ENCODE measurements at regions not wholly inside any gene's neighbourhood (a gene's known extent, or its start where the extent isn't known, plus 50 kb on each side); places are given as distances from the start of the nearest gene placed in this dataset.
"Not testable (repeated sequence)": the region's sequence is repeated elsewhere in the genome, so short reads cannot be mapped to it uniquely, and the experiment has no call there.

- peaks cover 63% of the 10 kb centered on the region; the same call in 1 of the 2 replicates for H3K9me3 ChIP-seq (ENCODE audit: control insufficient read depth, insufficient read depth, low read depth, low read length)
- H3K36me3 ChIP-seq (ENCODE audit: control insufficient read depth, insufficient read depth, low read length); H3K4me3 ChIP-seq (ENCODE audit: low read depth, low read length); H3K4me1 ChIP-seq (ENCODE audit: control insufficient read depth, insufficient read depth, low read length); H3K27me3 ChIP-seq (ENCODE audit: control insufficient read depth, insufficient read depth, low read length); H3K27ac ChIP-seq (ENCODE audit: low read depth, low read length); H3K9ac ChIP-seq (ENCODE audit: low read length): not testable (repeated sequence)
Observed at GRCh38 chr14:105948955-105949354, 422.6 kb downstream of the TMEM121 start.

- peaks cover 58% of the 10 kb centered on the region; the same call in 1 of the 2 replicates for H3K9me3 ChIP-seq (ENCODE audit: control insufficient read depth, insufficient read depth, low read depth, low read length)
- not testable (repeated sequence) for H3K36me3 ChIP-seq (ENCODE audit: control insufficient read depth, insufficient read depth, low read length); H3K27ac ChIP-seq (ENCODE audit: low read depth, low read length); H3K9ac ChIP-seq (ENCODE audit: low read length); H3K4me3 ChIP-seq (ENCODE audit: low read depth, low read length); H3K4me1 ChIP-seq (ENCODE audit: control insufficient read depth, insufficient read depth, low read length); H3K27me3 ChIP-seq (ENCODE audit: control insufficient read depth, insufficient read depth, low read length)
Observed at GRCh38 chr14:105950364-105950892, 424.0 kb downstream of the TMEM121 start.

GRCh38 chr14:105951399-105951798 is 425.0 kb downstream of the TMEM121 start:
- Histone ChIP-seq H3K36me3 (ENCODE audit: control insufficient read depth, insufficient read depth, low read length) (no peaks in the 10 kb centered on the region), H3K27ac (ENCODE audit: low read depth, low read length) (no peak overlapping the region), H3K9me3 (ENCODE audit: control insufficient read depth, insufficient read depth, low read depth, low read length) (peaks cover 53% of the 10 kb centered on the region; the same call in 1 of the 2 replicates), H3K9ac (ENCODE audit: low read length) (no peak overlapping the region), H3K27me3 (ENCODE audit: control insufficient read depth, insufficient read depth, low read length) (no peaks in the 10 kb centered on the region; the same call in 1 of the 2 replicates), H3K4me1 (ENCODE audit: control insufficient read depth, insufficient read depth, low read length) (no peaks in the 10 kb centered on the region), H3K4me3 (ENCODE audit: low read depth, low read length) (no peak overlapping the region)

GRCh38 chr14:105952222-105952621 is 425.8 kb downstream of the TMEM121 start:
- no peak overlapping the region for H3K9ac ChIP-seq (ENCODE audit: low read length)
- H3K27me3 ChIP-seq (ENCODE audit: control insufficient read depth, insufficient read depth, low read length), result no peaks in the 10 kb centered on the region; the same call in 1 of the 2 replicates
- no peaks in the 10 kb centered on the region for H3K36me3 ChIP-seq (ENCODE audit: control insufficient read depth, insufficient read depth, low read length)
- no peaks in the 10 kb centered on the region for H3K4me1 ChIP-seq (ENCODE audit: control insufficient read depth, insufficient read depth, low read length)
- H3K27ac ChIP-seq (ENCODE audit: low read depth, low read length), result no peak overlapping the region
- H3K4me3 ChIP-seq (ENCODE audit: low read depth, low read length), result no peak overlapping the region
- peaks cover 48% of the 10 kb centered on the region; the same call in 1 of the 2 replicates for H3K9me3 ChIP-seq (ENCODE audit: control insufficient read depth, insufficient read depth, low read depth, low read length)

- no peaks in the 10 kb centered on the region for H3K27me3 ChIP-seq (ENCODE audit: control insufficient read depth, insufficient read depth, low read length)
- no peaks in the 10 kb centered on the region for H3K36me3 ChIP-seq (ENCODE audit: control insufficient read depth, insufficient read depth, low read length)
- H3K9ac ChIP-seq (ENCODE audit: low read length), result no peak overlapping the region
- H3K4me1 ChIP-seq (ENCODE audit: control insufficient read depth, insufficient read depth, low read length), result no peaks in the 10 kb centered on the region
- H3K9me3 ChIP-seq (ENCODE audit: control insufficient read depth, insufficient read depth, low read depth, low read length), result peaks cover 44% of the 10 kb centered on the region; the same call in 1 of the 2 replicates
- no peak overlapping the region for H3K27ac ChIP-seq (ENCODE audit: low read depth, low read length)
- H3K4me3 ChIP-seq (ENCODE audit: low read depth, low read length), result no peak overlapping the region
Observed at GRCh38 chr14:105952826-105953225, 426.4 kb downstream of the TMEM121 start.

GRCh38 chr14:105961625-105962024 is 435.2 kb downstream of the TMEM121 start:
- H3K9me3 ChIP-seq (ENCODE audit: control insufficient read depth, insufficient read depth, low read depth, low read length), result peaks cover 35% of the 10 kb centered on the region
- not testable (repeated sequence) for H3K9ac ChIP-seq (ENCODE audit: low read length); H3K4me3 ChIP-seq (ENCODE audit: low read depth, low read length); H3K4me1 ChIP-seq (ENCODE audit: control insufficient read depth, insufficient read depth, low read length); H3K27me3 ChIP-seq (ENCODE audit: control insufficient read depth, insufficient read depth, low read length); H3K36me3 ChIP-seq (ENCODE audit: control insufficient read depth, insufficient read depth, low read length); H3K27ac ChIP-seq (ENCODE audit: low read depth, low read length)

- H3K4me3 ChIP-seq (ENCODE audit: low read depth, low read length), result no peak overlapping the region
- no peaks in the 10 kb centered on the region for H3K36me3 ChIP-seq (ENCODE audit: control insufficient read depth, insufficient read depth, low read length)
- H3K4me1 ChIP-seq (ENCODE audit: control insufficient read depth, insufficient read depth, low read length), result no peaks in the 10 kb centered on the region
- H3K27me3 ChIP-seq (ENCODE audit: control insufficient read depth, insufficient read depth, low read length), result no peaks in the 10 kb centered on the region
- peaks cover 42% of the 10 kb centered on the region for H3K9me3 ChIP-seq (ENCODE audit: control insufficient read depth, insufficient read depth, low read depth, low read length)
- no peak overlapping the region for H3K9ac ChIP-seq (ENCODE audit: low read length)
- H3K27ac ChIP-seq (ENCODE audit: low read depth, low read length), result no peak overlapping the region
Observed at GRCh38 chr14:105962532-105962931, 436.1 kb downstream of the TMEM121 start.

- Histone ChIP-seq H3K36me3 (ENCODE audit: control insufficient read depth, insufficient read depth, low read length) (no peaks in the 10 kb centered on the region), H3K4me3 (ENCODE audit: low read depth, low read length) (no peak overlapping the region), H3K9me3 (ENCODE audit: control insufficient read depth, insufficient read depth, low read depth, low read length) (peaks cover 77% of the 10 kb centered on the region; the same call in 1 of the 2 replicates), H3K9ac (ENCODE audit: low read length) (no peak overlapping the region), H3K4me1 (ENCODE audit: control insufficient read depth, insufficient read depth, low read length) (no peaks in the 10 kb centered on the region), H3K27me3 (ENCODE audit: control insufficient read depth, insufficient read depth, low read length) (peaks cover 5% of the 10 kb centered on the region; the same call in 1 of the 2 replicates), H3K27ac (ENCODE audit: low read depth, low read length) (no peak overlapping the region)
Observed at GRCh38 chr14:105968291-105968690, 441.9 kb downstream of the TMEM121 start.

GRCh38 chr14:105969026-105969425 is 442.6 kb downstream of the TMEM121 start:
- not testable (repeated sequence) for H3K27me3 ChIP-seq (ENCODE audit: control insufficient read depth, insufficient read depth, low read length); H3K36me3 ChIP-seq (ENCODE audit: control insufficient read depth, insufficient read depth, low read length); H3K9ac ChIP-seq (ENCODE audit: low read length); H3K4me1 ChIP-seq (ENCODE audit: control insufficient read depth, insufficient read depth, low read length); H3K27ac ChIP-seq (ENCODE audit: low read depth, low read length); H3K4me3 ChIP-seq (ENCODE audit: low read depth, low read length)
- peaks cover 84% of the 10 kb centered on the region; the same call in 1 of the 2 replicates for H3K9me3 ChIP-seq (ENCODE audit: control insufficient read depth, insufficient read depth, low read depth, low read length)

GRCh38 chr14:105970821-105971220 is 444.4 kb downstream of the TMEM121 start:
- not testable (repeated sequence) for H3K4me1 ChIP-seq (ENCODE audit: control insufficient read depth, insufficient read depth, low read length); H3K4me3 ChIP-seq (ENCODE audit: low read depth, low read length); H3K9ac ChIP-seq (ENCODE audit: low read length); H3K27me3 ChIP-seq (ENCODE audit: control insufficient read depth, insufficient read depth, low read length); H3K27ac ChIP-seq (ENCODE audit: low read depth, low read length); H3K36me3 ChIP-seq (ENCODE audit: control insufficient read depth, insufficient read depth, low read length)
- H3K9me3 ChIP-seq (ENCODE audit: control insufficient read depth, insufficient read depth, low read depth, low read length), result peaks cover 82% of the 10 kb centered on the region; the same call in 1 of the 2 replicates

GRCh38 chr14:105971593-105972500 is 445.5 kb downstream of the TMEM121 start:
- no peaks in the 10 kb centered on the region for H3K4me1 ChIP-seq (ENCODE audit: control insufficient read depth, insufficient read depth, low read length)
- H3K4me3 ChIP-seq (ENCODE audit: low read depth, low read length), result no peak overlapping the region
- H3K27me3 ChIP-seq (ENCODE audit: control insufficient read depth, insufficient read depth, low read length), result peaks cover 5% of the 10 kb centered on the region; the same call in 1 of the 2 replicates
- H3K27ac ChIP-seq (ENCODE audit: low read depth, low read length), result no peak overlapping the region
- H3K9me3 ChIP-seq (ENCODE audit: control insufficient read depth, insufficient read depth, low read depth, low read length), result peaks cover 87% of the 10 kb centered on the region; the same call in 1 of the 2 replicates
- no peak overlapping the region for H3K9ac ChIP-seq (ENCODE audit: low read length)
- no peaks in the 10 kb centered on the region for H3K36me3 ChIP-seq (ENCODE audit: control insufficient read depth, insufficient read depth, low read length)

Measured in HUES6 (cell line).